SK-N-SH (cell line): ENCODE measurements at regions not wholly inside any gene's neighbourhood (a gene's known extent, or its start where the extent isn't known, plus 50 kb on each side); places are given as distances from the start of the nearest gene placed in this dataset.

Experiments used
- CHD2 ChIP-seq: fragments of 150-350 bp; IDR thresholded peaks from 2 replicates; pipeline ENCODE4 v1.6.1; 2018; ENCODE audit warnings: low read length; ENCODE audit not compliant: partially characterized antibody
- MEF2A ChIP-seq: IDR thresholded peaks from 2 replicates; pipeline ENCODE4 v1.4.0; 2012; ENCODE audit warnings: low read depth, borderline replicate concordance
- MXI1 ChIP-seq: IDR thresholded peaks from 2 replicates; pipeline ENCODE4 v1.6.1; 2012; ENCODE audit warnings: mild to moderate bottlenecking, low read depth, low read length, improper control_type of control experiment
- POLR2AphosphoS5 ChIP-seq: IDR thresholded peaks from 2 replicates; pipeline ENCODE4 v1.6.1; 2012; ENCODE audit warnings: low read depth, low read length
- RFX5 ChIP-seq: IDR thresholded peaks from 2 replicates; pipeline ENCODE4 v1.6.1; 2012; ENCODE audit warnings: mild to moderate bottlenecking, improper control_type of control experiment, low read length
- RXRA ChIP-seq: IDR thresholded peaks from 2 replicates; pipeline ENCODE4 v1.4.0; 2012; ENCODE audit warnings: low read depth, mild to moderate bottlenecking, borderline replicate concordance
- SIN3A ChIP-seq: IDR thresholded peaks from 2 replicates; pipeline ENCODE4 v1.6.1; 2012; ENCODE audit warnings: low read depth, mild to moderate bottlenecking, low read length, moderate library complexity, borderline replicate concordance
- SMC3 ChIP-seq: IDR thresholded peaks from 2 replicates; pipeline ENCODE4 v1.6.1; 2012; ENCODE audit warnings: low read depth, low read length, improper control_type of control experiment
- TF ChIP-seq, protein P1 (sequence below): fragments of 200-600 bp; sonication (generic); IDR thresholded peaks from 2 replicates; pipeline ENCODE4 v1.6.1; 2017; ENCODE audit warnings: antibody characterized with exemption, mild to moderate bottlenecking, moderate library complexity
- TF ChIP-seq, protein P2 (sequence below): IDR thresholded peaks from 2 replicates; pipeline ENCODE4 v1.4.0; 2012; ENCODE audit warnings: low read depth
- TF ChIP-seq, protein P3 (sequence below): IDR thresholded peaks from 2 replicates; pipeline ENCODE4 v1.4.0; 2012; ENCODE audit warnings: low read depth, borderline replicate concordance

GRCh38 chr5:98041661-98042060 is 731.8 kb upstream of the RGMB start:
- no peak for TF ChIP-seq MEF2A
- no peak for TF ChIP-seq SIN3A
- TF ChIP-seq MXI1: no peak
- TF ChIP-seq, protein P1, sequence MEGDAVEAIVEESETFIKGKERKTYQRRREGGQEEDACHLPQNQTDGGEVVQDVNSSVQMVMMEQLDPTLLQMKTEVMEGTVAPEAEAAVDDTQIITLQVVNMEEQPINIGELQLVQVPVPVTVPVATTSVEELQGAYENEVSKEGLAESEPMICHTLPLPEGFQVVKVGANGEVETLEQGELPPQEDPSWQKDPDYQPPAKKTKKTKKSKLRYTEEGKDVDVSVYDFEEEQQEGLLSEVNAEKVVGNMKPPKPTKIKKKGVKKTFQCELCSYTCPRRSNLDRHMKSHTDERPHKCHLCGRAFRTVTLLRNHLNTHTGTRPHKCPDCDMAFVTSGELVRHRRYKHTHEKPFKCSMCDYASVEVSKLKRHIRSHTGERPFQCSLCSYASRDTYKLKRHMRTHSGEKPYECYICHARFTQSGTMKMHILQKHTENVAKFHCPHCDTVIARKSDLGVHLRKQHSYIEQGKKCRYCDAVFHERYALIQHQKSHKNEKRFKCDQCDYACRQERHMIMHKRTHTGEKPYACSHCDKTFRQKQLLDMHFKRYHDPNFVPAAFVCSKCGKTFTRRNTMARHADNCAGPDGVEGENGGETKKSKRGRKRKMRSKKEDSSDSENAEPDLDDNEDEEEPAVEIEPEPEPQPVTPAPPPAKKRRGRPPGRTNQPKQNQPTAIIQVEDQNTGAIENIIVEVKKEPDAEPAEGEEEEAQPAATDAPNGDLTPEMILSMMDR: no peak
- no peak for TF ChIP-seq RFX5
- TF ChIP-seq, protein P2, sequence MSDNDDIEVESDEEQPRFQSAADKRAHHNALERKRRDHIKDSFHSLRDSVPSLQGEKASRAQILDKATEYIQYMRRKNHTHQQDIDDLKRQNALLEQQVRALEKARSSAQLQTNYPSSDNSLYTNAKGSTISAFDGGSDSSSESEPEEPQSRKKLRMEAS: no peak
- no peak for TF ChIP-seq SMC3
- no peak for TF ChIP-seq POLR2AphosphoS5
- TF ChIP-seq RXRA: no peak
- TF ChIP-seq, protein P3, sequence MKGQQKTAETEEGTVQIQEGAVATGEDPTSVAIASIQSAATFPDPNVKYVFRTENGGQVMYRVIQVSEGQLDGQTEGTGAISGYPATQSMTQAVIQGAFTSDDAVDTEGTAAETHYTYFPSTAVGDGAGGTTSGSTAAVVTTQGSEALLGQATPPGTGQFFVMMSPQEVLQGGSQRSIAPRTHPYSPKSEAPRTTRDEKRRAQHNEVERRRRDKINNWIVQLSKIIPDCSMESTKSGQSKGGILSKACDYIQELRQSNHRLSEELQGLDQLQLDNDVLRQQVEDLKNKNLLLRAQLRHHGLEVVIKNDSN: no peak
- no peak for TF ChIP-seq CHD2
